GM18507 (cell line): ENCODE measurements at regions not wholly inside any gene's neighbourhood (a gene's known extent, or its start where the extent isn't known, plus 50 kb on each side); places are given as distances from the start of the nearest gene placed in this dataset.

ENCODE experiments used
- DNase-seq: peaks from one replicate; pipeline ENCODE4 v3.0.0; 2011; ENCODE audit warnings: low read depth; ENCODE audit not compliant: insufficient read length; ENCODE audit errors: extremely low spot score
- FAIRE-seq: peaks from 2 replicates; lab custom pipeline; 2011; peaks lifted over from hg19 to GRCh38; lab: Jason Lieb, UNC

DNA sequence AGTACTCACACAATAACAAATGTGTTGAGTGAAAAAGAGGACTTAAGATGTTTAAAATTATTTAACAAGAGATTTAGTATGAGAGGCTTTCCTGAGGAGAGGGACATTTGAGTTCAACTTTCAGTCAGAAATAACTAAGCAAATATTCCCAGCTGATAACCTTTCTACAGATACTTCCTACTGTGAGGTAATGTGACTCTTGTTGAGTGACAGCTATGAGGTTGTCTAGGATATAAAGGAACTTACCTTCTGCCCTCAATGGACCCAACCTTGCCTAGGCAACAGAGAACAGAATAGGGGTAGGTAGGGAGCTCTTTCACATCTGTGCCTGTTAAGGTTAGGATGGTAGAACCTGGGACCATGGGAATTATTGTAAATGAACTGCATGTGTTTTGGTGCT lies 54.7 kb downstream of the GLUD2 start:
- FAIRE-seq = no peak
- DNase-seq = no peak

DNA sequence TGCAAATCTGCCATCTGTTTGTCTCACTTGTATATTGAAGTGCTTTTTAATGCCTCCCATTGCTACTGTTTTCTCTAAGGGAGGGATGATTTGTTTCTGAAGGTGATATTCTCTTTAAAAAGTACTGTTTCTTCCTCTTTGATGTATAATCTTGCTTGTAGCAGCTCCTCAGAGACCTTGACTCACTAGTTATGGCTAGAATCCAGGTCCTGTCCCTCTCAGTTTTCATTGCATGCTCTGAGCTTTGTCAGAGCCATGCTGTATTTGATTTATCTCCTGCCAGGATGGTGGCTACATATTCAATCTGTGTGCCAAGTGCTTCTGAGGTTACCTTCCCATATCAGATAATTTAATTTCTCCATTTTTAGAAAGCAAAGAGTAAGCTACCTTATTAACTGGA lies 56.0 kb downstream of the GLUD2 start:
- DNase-seq (no peak), FAIRE-seq (no peak)

DNA sequence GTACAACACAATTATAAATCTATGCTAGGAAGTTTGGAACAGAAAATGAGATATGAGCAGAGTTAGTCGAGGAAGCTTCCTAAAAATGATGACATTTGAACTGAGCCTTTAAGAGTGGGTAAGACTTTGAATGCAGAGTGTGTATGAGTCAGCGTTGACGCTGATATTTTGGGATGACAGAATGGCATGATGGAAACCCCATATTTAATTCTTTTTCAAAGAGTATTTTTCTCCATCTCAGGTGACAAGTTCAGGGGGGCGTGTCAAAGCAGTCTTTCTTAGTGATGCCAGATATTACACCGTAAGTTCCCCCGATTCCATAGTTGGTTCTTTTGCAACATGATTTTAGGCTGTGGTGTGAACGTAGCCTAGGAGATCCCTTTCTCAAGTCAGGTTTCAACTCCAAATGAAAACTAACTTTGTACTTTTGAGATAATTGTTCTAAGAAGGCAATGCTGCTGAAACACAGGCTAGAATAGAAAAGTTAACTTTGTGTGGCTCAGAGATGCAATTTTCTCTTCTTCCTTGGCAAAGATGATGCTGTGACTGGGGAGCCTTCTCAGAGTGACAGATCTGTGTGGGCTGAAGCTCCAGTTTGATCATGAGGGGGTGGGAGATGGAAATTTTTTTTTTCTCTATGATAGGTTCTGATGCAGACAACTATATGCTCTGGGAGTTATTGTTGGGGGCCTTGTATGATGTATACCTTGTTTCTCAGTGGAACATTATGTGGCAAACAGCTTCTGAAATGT lies 59.2 kb downstream of the GLUD2 start:
- FAIRE-seq = no peak
- no peak for DNase-seq

DNA sequence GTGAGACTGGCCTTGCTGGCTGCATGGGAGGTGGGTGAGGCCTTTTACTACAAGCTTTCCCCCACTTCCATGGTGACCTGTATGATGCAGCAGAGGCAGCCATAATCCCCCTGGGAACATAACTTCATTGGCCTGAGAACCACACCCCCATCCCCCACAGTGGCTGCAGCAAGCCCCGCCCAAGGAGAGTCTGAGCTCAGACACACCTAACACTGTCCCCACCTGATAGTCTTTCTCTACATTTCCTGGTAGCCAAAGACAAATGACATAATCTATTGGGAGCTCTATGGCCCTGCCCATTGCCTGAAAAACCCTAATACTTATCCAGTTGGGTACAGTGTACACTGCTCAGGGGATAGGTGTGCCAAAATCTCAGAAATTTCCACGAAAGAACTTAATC lies 62.6 kb downstream of the GLUD2 start:
- DNase-seq = no peak
- FAIRE-seq = no peak

DNA sequence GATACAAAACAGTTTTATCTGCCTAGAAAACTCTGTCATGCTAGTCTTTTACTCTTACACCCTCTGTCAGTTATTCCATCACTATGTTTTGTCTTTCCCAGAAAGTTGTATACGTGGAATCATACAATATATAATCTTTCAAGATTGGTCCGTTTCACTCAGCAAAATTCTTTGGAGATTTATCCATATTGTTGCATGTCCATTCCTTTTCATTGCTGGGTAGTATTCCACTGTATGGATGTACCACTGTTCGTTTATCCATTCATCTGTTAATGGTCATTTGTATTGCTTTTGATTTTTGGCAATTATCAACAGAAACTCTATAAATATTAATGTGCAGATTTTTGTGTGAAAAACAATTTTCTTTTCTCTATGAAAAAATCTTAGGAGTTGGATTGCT lies 63.1 kb downstream of the GLUD2 start:
- DNase-seq (no peak), FAIRE-seq (no peak)

DNA sequence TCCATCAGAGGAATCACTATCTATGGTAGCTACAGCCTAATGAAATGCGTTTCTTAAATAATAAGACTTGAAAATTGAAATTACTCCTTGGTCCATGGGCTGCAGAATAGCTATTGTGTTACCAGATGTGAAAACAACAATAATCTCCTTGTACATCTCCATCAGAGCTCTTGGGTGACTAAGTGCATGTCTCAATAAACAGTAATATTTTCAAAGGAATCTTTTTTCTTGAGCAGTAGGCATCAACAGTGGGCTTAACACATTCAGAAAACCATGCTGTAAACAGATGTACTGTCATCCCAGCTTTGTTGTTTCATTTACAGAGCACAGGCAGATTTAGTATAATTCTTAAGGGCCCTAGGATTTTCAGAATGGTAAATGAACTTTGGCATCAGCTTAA lies 67.3 kb downstream of the GLUD2 start:
- no peak for FAIRE-seq
- no peak for DNase-seq

DNA sequence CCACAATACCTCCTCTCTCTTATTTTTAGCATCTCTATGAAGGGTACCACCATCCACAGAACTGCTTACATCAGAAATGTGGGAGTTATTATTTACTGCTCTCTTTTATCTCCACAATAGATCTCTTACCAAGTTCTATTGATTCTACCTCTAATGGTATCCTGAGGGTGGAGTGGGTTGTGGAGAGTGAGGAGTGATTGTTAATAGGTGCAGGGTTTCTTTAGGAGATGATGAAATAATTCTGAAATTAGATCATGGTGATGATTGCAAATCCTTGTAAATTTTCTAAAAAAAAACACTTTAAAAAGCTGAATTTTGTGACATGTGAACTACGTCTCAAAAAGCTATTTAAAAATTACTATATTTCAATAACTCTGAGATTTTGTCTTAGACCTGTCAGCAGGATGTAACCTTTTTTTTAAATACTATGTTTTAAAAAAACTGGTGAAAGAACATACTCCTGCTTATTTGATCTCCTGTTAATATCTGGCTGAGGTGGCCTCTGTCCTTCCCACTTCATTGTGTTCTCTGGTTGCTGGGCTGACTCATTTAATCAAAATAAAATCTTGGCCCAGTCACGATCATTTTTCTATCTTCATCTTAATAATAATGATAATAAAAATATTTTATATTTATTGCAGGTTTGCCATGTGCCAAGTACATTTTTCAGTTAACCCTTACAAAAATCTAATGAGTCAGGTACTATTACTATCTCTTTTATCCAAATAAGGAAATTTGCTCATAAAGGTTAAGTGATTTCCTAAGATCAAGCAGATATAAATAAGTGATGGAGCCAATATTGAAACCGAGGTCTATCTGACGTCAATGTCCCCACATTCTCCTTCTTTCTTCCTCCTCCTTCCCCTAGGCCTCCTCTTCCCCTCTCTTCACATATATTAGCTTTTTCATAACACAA lies 73.5 kb downstream of the GLUD2 start:
- DNase-seq (no peak), FAIRE-seq (no peak)

DNA sequence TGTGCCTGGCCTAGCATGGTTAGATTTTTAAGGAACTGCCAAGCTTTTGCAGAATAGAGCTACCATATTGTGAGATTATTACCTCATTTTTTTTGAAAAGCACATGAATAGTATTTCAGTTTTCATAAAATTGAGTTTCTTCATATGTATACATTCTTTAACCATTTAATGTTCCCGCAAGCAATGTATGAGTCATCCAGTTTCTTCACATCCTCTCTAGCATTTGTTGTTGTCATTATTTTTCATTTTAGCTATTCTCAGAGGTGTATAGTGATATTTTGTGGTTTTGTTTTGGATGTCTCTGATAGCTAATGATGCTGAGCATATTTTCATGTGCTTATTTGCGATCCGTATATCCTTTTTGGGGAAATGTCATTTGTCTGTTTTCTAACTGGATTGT lies 74.9 kb downstream of the GLUD2 start:
- FAIRE-seq = no peak
- no peak for DNase-seq

DNA sequence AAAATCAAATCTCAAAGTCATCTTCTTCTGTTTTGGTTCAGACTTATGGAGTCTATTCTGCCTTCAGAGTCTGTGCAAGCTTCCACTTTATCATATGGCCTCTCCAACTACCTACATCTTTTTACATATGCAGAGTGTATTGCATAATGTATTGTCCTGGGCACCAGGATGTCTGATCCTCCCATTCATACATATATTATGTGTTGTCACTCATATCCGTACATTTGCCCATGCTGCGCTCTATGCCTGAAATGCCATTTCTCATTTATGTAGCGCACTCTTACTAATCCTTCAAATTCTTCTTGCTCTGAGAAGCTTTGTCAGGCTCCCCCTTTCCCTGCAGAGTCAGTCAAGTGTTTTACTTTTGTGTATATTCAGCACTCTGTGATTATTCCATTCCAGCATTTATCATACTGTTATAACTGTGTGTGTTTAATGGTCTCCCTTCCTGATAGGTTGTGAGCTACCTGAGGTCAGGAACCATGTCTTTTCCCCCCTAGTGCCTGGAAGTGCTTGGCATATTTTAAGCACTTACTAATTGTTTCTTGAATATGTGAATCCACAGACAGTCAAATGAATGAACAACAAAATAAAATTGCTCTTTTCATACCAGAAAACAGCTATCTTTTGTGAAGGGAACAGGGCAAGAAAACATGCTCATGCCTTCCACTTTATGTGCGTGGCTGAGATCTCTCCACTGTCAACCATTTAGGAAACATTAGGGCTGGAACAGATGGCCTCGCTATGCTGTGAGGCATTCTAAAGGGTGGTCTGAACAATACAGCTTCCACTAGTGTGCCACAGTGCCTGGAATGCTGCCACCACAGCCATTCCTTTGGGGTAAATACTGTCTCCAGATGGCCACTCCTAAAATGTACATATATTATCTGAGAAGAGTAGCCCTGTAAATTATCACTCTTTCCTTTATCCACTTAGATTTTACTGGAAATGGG lies 81.8 kb downstream of the GLUD2 start:
- FAIRE-seq (no peak), DNase-seq (no peak)

DNA sequence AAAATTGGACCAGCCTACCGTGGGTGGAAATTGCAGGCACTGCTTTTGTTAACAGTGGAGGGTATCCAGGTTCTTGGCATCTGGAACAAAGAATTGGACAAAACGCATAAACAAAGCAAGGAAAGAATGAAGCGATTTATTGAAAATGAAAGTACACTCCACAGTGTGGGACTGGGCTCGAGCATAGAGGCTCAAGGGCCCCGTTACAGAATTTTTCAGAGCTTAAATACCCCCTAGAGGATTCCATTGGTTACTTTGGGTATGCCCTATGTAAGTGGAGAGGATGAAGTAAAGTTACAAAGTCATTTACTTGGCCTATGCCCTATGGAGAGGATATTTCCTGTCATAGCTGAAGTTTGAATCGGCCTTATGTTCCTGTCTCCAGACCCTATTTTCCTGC lies 85.3 kb downstream of the GLUD2 start:
- FAIRE-seq (no peak), DNase-seq (no peak)

DNA sequence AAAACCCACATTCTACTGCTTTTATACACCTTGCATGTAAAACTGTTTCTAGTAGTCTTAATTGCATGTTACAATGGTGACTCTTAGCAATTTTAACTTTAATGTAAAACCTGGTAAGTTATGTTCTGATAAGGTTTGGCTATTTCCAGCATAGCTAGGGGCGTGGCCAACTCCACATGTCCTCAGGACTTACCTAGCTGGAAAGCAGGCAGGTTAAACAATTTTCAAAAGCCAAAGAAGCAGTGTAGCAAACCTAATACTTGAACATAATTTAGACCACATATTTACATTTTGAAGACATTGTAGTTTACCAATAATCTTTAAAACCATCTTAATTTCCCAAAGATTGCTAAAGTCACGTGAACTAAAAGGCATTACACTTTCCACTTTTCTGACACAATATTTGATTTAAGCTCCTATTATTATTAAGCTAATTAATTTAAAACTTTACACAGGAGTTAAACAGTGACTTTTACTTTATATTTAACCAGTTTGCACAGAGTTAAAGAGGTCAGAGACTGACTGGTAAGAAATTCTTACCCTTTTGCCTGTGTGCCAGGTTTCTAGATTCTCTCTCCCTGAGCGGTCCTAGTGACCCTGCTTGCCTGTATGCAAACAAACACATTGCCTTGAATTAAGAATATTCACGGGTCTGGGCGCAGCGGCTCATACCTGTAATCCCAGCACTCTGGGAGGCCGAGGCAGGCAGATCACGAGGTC lies 88.2 kb downstream of the GLUD2 start:
- DNase-seq (no peak), FAIRE-seq (no peak)

DNA sequence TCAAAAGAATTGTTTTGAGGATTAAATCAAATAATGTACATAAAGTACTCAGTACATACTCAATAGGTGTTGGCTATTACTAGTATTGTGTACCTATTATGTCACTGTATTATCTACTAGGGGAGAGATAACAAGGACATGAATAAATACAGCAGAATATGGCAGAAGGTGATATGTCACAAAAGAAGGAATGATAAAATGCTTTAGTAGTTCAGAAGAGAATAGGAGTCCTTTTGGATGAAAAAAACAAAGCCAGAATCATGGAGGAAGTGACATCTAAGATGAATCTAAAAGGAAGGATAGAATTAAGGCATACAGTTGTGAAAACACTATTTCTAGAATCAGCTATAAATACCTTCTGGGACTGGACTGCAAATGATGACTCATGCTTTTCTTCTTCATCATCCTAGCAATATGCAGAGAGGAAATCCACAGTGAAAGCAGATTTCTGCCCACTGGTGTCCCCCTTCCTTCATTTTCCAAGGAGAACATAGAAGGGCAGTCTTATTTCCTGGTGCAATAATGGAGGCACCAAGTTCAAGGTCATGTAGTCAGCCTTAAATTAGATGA lies 98.7 kb downstream of the GLUD2 start:
- DNase-seq (no peak), FAIRE-seq (no peak)

DNA sequence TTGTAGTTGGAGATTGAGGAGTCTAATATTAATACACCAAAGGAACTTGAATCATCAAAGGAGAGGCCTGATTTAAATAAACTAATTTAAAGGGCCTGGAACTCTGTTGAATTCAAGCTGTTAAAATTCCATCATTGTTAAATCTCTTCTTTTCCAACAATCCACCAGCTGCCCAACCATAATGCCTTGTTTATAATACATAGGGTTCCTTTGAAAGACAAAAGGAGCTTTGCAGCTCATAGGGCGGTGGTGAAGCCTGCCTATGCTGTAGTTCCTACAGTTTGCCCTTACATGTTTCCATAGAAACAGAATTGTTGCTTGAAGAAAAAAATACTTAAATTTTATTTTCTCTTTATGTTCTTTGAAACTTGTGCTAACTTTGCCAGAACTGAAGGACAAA lies 102.8 kb downstream of the GLUD2 start:
- FAIRE-seq (no peak), DNase-seq (no peak)

DNA sequence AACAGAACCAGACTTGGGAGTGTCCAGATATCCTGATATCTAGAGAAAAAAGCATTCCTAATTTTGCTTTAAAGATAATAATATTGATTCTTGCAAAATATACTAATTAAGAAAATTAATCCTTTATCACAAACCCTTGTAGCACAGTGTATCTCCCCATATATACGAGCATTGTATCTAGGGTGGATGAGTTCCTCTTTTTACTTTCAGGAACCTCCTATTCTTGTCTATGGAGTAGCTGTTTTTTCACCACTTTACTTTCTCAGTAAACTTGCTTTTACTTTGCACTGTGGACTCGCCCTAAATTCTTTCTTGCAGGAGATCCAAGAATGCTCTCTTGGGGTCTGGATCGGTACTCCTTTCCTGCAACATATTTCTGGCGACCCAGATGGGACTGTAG lies 103.9 kb downstream of the GLUD2 start:
- FAIRE-seq = peak; percentile 36
- no peak for DNase-seq

DNA sequence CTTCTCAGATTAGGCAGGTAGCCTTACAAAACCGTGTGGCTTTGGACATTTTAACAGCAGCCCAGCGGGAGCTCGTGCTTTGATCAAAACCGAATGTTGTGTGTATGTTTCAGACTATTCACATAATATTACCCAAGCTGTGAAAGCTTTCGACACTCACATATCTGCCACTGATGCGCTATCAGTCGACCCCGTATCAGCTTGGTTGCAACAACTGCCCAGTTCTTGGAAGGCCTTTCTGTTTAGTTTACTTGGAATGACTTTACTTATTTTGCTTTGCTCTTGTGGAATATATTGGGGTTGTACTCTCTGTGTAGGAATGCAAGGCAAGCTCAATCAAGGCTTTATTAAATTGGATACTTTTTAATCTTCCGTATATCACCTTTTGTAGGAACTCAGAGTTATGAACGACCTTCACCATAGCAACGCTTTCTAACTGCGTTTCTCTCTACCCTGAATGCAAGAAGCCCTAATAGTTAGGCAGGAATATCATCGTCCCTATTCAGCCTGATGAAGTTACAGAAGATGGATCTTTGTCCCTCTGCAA lies 107.5 kb downstream of the GLUD2 start:
- DNase-seq (no peak), FAIRE-seq (no peak)

DNA sequence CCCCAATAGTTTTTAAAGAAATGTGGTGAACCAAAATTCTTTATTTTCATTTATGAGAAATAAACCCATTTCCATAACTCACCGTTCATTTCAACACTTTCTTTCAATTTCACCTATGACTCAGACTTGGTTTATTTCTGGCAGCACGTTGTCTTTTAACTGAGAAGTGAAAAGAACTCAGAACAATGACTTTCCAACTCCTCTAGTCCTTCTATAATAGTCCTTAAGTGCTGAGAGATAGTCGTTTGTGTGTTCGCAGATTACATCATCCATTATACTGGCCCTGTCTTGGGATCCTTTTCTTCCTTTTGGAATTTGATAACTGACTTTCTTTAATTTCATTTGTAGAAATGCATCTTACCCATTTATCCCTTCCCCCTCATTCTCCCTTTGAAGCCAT lies 113.6 kb downstream of the GLUD2 start:
- no peak for DNase-seq
- no peak for FAIRE-seq

DNA sequence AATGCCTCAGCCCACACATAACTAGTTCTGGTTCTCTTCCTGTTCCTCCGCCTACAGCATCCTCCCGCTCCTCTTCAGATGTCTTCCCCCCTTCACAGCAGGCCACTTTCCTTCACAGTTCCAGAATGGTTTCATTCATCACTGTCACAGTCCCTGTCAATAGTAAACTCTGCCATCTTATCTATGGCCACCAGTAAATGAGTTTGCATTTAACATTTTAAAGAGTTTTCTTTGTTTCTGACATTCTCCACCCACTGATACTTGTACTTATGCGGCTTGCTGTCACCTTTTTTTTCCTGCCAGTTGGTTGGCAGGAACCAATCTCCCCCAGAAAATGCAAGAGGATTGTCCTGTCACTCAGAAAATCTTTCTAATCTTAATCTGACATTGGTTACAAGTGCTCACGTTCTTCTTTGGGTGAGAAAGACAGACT lies 114.1 kb downstream of the GLUD2 start:
- peak; percentile 93 for FAIRE-seq
- no peak for DNase-seq

DNA sequence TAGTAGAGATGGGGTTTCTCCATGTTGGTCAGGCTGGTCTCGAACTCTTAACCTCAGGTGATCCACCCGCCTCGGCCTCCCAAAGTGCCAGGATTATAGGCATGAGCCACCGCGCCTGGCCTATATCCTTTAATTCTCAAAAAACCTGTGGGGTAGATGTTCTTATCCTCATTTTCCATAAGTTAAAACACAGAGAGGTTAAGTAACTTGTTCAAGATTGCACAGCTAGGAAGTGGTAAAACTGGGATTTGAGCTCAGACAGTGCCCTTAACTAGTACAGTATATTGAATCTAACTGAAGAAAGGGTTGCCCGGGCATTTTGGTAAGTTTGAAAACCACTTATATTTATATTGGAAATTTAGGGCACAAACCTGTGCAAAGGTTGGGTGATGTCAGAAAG lies 116.0 kb downstream of the GLUD2 start:
- DNase-seq (no peak), FAIRE-seq (no peak)

DNA sequence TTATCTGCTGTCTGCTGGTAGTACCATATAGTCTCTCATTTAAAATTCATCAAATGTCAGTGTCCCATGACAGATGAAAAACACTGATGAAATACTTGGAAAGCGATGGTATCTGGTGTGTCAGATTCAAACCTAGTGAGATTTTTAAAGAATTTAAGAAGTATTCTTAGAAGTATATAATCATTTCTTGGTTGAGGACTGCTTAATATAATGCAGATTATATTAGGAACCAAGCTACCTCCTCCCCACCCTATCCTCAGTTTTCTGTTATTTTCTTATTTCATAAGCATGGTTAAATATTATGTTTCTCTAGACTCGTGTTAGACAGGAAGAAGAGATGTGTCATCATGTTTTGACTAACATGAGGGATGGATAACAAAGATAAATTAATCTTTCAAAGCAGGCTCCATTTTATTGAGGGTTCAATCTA lies 118.5 kb downstream of the GLUD2 start:
- no peak for FAIRE-seq
- DNase-seq = no peak
